H1 (cell line): ENCODE measurements at regions not wholly inside any gene's neighbourhood (a gene's known extent, or its start where the extent isn't known, plus 50 kb on each side); places are given as distances from the start of the nearest gene placed in this dataset.

Experiments
- CTCF ChIA-PET: fragments of 300-600 bp; sonication (Branson Sonifier 250); formaldehyde crosslinking; loops from one replicate; lab custom pipeline; 2021; ENCODE audit not compliant: partially characterized antibody; lab: Charles Lee
- POLR2A ChIA-PET: fragments of 300-600 bp; sonication (Branson Sonifier 250); formaldehyde crosslinking; loops from one replicate; lab custom pipeline; 2021; ENCODE audit warnings: inconsistent platforms; ENCODE audit not compliant: partially characterized antibody; lab: Charles Lee
- DNase-seq, 2 experiments: peaks; one replicate each; pipeline versions ENCODE4 v3.0.0 to v3.0.0-alpha.2; 2010 to 2022; ENCODE audit warnings: low spot score in 2 of 2, low read depth in 1 of 2, mixed read lengths in 1 of 2
- FAIRE-seq: peaks from 2 replicates; lab custom pipeline; 2011; peaks lifted over from hg19 to GRCh38; lab: Jason Lieb, UNC
- H2AFZ ChIP-seq: 2 replicates; pipeline ENCODE4 v1.8.1; 2012; ENCODE audit warnings: low read length, inconsistent platforms
- H2AK5ac ChIP-seq: 2 replicates; pipeline ENCODE4 v1.6.1; 2013; ENCODE audit warnings: low read depth, low read length
- H2BK120ac ChIP-seq: replicated peaks from 2 replicates; pipeline ENCODE3; 2013; ENCODE audit warnings: low read depth, low read length, inconsistent platforms
- H2BK12ac ChIP-seq: 2 replicates; pipeline ENCODE4 v1.6.1; 2013; ENCODE audit warnings: low read depth, low read length
- H2BK15ac ChIP-seq: 2 replicates; pipeline ENCODE4 v1.6.1; 2013; ENCODE audit warnings: low read length
- H2BK20ac ChIP-seq: 2 replicates; pipeline ENCODE4 v1.6.1; 2013; ENCODE audit warnings: low read length
- H2BK5ac ChIP-seq: 2 replicates; pipeline ENCODE4 v1.6.1; 2013; ENCODE audit warnings: low read depth, low read length
- H3K14ac ChIP-seq: 2 replicates; pipeline ENCODE4 v1.6.1; 2013; ENCODE audit warnings: inconsistent platforms; ENCODE audit not compliant: insufficient read length
- H3K18ac ChIP-seq: 2 replicates; pipeline ENCODE4 v1.6.1; 2013; ENCODE audit warnings: low read length; ENCODE audit errors: extremely low read depth
- H3K23ac ChIP-seq: 2 replicates; pipeline ENCODE4 v1.6.1; 2013; ENCODE audit warnings: inconsistent platforms; ENCODE audit not compliant: insufficient read length
- H3K23me2 ChIP-seq: 2 replicates; pipeline ENCODE4 v1.6.1; 2013; ENCODE audit warnings: low read depth, low read length
- H3K27ac ChIP-seq: 2 replicates; pipeline ENCODE4 v1.6.1; 2011; ENCODE audit warnings: low read depth, low read length, inconsistent platforms
- H3K27me3 ChIP-seq, 4 experiments: replicated peaks in 1 of 4; 1 replicate in 1 of 4; 2 replicates in 3 of 4; pipeline versions ENCODE4 v1.6.1 to v1.8.1; 2011 to 2013; ENCODE audit warnings: low read length in 3 of 4, mild to moderate bottlenecking in 3 of 4, inconsistent platforms in 2 of 4, mixed read lengths in 2 of 4, moderate library complexity in 1 of 4; ENCODE audit not compliant: control insufficient read depth in 3 of 4, insufficient read depth in 3 of 4; ENCODE audit errors: extremely low read depth in 1 of 4
- H3K36me3 ChIP-seq, 4 experiments: 2 replicates each; pipeline versions ENCODE4 v1.6.1 to v1.8.1; 2011 to 2013; ENCODE audit warnings: mild to moderate bottlenecking in 4 of 4, low read length in 3 of 4, moderate library complexity in 2 of 4, control low read depth in 1 of 4, inconsistent platforms in 1 of 4; ENCODE audit not compliant: insufficient read depth in 4 of 4, control insufficient read depth in 2 of 4
- H3K4ac ChIP-seq: replicated peaks from 2 replicates; pipeline ENCODE3; 2013; ENCODE audit warnings: low read length, low read depth, mixed read lengths, inconsistent platforms; ENCODE audit not compliant: insufficient read length
- H3K4me1 ChIP-seq, 4 experiments: replicated peaks in 1 of 4; 1 replicate in 1 of 4; 2 replicates in 3 of 4; pipeline versions ENCODE4 v1.6.1 to v1.8.1; 2011 to 2013; ENCODE audit warnings: low read length in 3 of 4, inconsistent platforms in 2 of 4, mixed read lengths in 1 of 4; ENCODE audit not compliant: insufficient read depth in 4 of 4, control insufficient read depth in 3 of 4
- H3K4me2 ChIP-seq, 2 experiments: 2 replicates each; pipeline versions ENCODE4 v1.6.1 to v1.8.1; 2011 to 2013; ENCODE audit warnings: low read depth in 2 of 2, low read length in 2 of 2, control low read depth in 1 of 2, inconsistent platforms in 1 of 2, mild to moderate bottlenecking in 1 of 2; ENCODE audit not compliant: insufficient read depth in 1 of 2
- H3K4me3 ChIP-seq, 4 experiments: fragments of 200-600, 300-600 bp in 1 of 4; sonication (generic), shearing (Covaris generic), sonication (Bioruptor Twin) in 1 of 4; 2 replicates each; pipeline versions ENCODE4 v1.5.1 to v1.8.1; 2011 to 2016; ENCODE audit warnings: low read length in 4 of 4, low read depth in 3 of 4, control low read depth in 2 of 4, inconsistent platforms in 2 of 4, mild to moderate bottlenecking in 2 of 4, mixed read lengths in 1 of 4, moderate library complexity in 1 of 4; ENCODE audit not compliant: insufficient read depth in 2 of 4; ENCODE audit errors: extremely low read depth in 1 of 4
- H3K56ac ChIP-seq: replicated peaks from 2 replicates; pipeline ENCODE3; 2013; ENCODE audit warnings: low read depth, mild to moderate bottlenecking, mixed read lengths, low read length, inconsistent platforms; ENCODE audit not compliant: insufficient read length
- H3K79me1 ChIP-seq: 2 replicates; pipeline ENCODE4 v1.6.1; 2013; ENCODE audit warnings: low read depth, low read length, control low read depth
- H3K79me2 ChIP-seq, 2 experiments: 2 replicates each; pipeline versions ENCODE4 v1.6.1 to v1.8.1; 2012 to 2013; ENCODE audit warnings: low read length in 2 of 2, mild to moderate bottlenecking in 2 of 2, inconsistent platforms in 1 of 2; ENCODE audit not compliant: insufficient read depth in 2 of 2, control insufficient read depth in 1 of 2
- H3K9ac ChIP-seq, 4 experiments: replicated peaks in 1 of 4; 1 replicate in 1 of 4; 2 replicates in 3 of 4; pipeline versions ENCODE4 v1.6.1 to v1.8.1; 2011 to 2013; ENCODE audit warnings: low read depth in 3 of 4, low read length in 3 of 4, control low read depth in 2 of 4, mild to moderate bottlenecking in 2 of 4, moderate library complexity in 2 of 4, inconsistent platforms in 1 of 4; ENCODE audit errors: extremely low read depth in 1 of 4
- H3K9me3 ChIP-seq, 2 experiments: 2 replicates each; pipeline versions ENCODE4 v1.6.1 to v1.8.1; 2012 to 2013; ENCODE audit warnings: mild to moderate bottlenecking in 2 of 2, moderate library complexity in 2 of 2, control low read depth in 1 of 2, inconsistent platforms in 1 of 2, low read depth in 1 of 2, low read length in 1 of 2, mixed read lengths in 1 of 2; ENCODE audit not compliant: insufficient read depth in 2 of 2
- H4K20me1 ChIP-seq, 2 experiments: replicated peaks in 1 of 2; 2 replicates each; pipeline versions ENCODE3 to v1.8.1; 2011 to 2013; ENCODE audit warnings: inconsistent platforms in 2 of 2, low read length in 2 of 2, mild to moderate bottlenecking in 1 of 2; ENCODE audit not compliant: insufficient read depth in 2 of 2, control insufficient read depth in 1 of 2
- H4K5ac ChIP-seq: 2 replicates; pipeline ENCODE4 v1.6.1; 2013; ENCODE audit warnings: low read length, low read depth, mixed read lengths, inconsistent platforms; ENCODE audit not compliant: insufficient read length
- H4K8ac ChIP-seq: 2 replicates; pipeline ENCODE4 v1.8.0; 2013; ENCODE audit warnings: mild to moderate bottlenecking, moderate library complexity, low read length, inconsistent platforms; ENCODE audit not compliant: insufficient read depth; ENCODE audit errors: extremely low read depth
- H4K91ac ChIP-seq: replicated peaks from 2 replicates; pipeline ENCODE3; 2013; ENCODE audit warnings: low read length, mixed read lengths, inconsistent platforms; ENCODE audit not compliant: insufficient read length
- CBX5 ChIP-seq: fragments of 300-800, 300-1000 bp; sonication (generic); IDR thresholded peaks from 2 replicates; pipeline ENCODE4 v1.7.1; 2016; ENCODE audit warnings: antibody characterized with exemption, low read length, low read depth
- CHD1 ChIP-seq: IDR thresholded peaks from 2 replicates; pipeline ENCODE4 v1.6.1; 2012; ENCODE audit warnings: low read depth, low read length, improper control_type of control experiment
- CHD2 ChIP-seq: IDR thresholded peaks from 2 replicates; pipeline ENCODE4 v1.6.1; 2012; ENCODE audit warnings: low read length, improper control_type of control experiment
- E2F6 ChIP-seq: IDR thresholded peaks from 2 replicates; pipeline ENCODE4 v1.6.1; 2012; ENCODE audit warnings: inconsistent platforms
- EZH2 ChIP-seq: fragments of 200-600 bp; sonication (generic); IDR thresholded peaks from 2 replicates; pipeline ENCODE4 v1.7.1; 2012; ENCODE audit warnings: low read depth, mild to moderate bottlenecking, moderate library complexity, low read length, inconsistent platforms; ENCODE audit not compliant: severe bottlenecking
- FOSL1 ChIP-seq: IDR thresholded peaks from 2 replicates; pipeline ENCODE4 v1.6.1; 2011; ENCODE audit warnings: mild to moderate bottlenecking, low read depth, low read length, moderate library complexity; ENCODE audit not compliant: insufficient read depth
- POLR2A ChIP-seq, 2 experiments: IDR thresholded peaks; 1 replicate in 1 of 2; 2 replicates in 1 of 2; pipeline ENCODE4 v1.6.1; 2011; ENCODE audit warnings: low read depth in 2 of 2, low read length in 2 of 2, mild to moderate bottlenecking in 2 of 2; ENCODE audit errors: control extremely low read depth in 1 of 2
- RBBP5 ChIP-seq: IDR thresholded peaks from 2 replicates; pipeline ENCODE4 v1.7.1; 2012; ENCODE audit warnings: low read depth, mild to moderate bottlenecking, inconsistent platforms, low read length, moderate library complexity, borderline replicate concordance
- WGBS, 2 experiments: shearing (Covaris generic) in 1 of 2; methylation state at CpG; one replicate each; pipeline versions ENCODE4 v1.1.6 to v1.1.7; 2013 to 2015; ENCODE audit warnings: low lambda C conversion rate in 2 of 2, mixed read lengths in 2 of 2, inconsistent platforms in 1 of 2, low coverage in 1 of 2, missing lambda C conversion rate in 1 of 2; ENCODE audit not compliant: insufficient replicate concordance in 2 of 2, insufficient coverage in 1 of 2, insufficient read length in 1 of 2; ENCODE audit errors: extremely low coverage in 1 of 2, missing lambda C conversion rate in 1 of 2; 5-methylcytosine and 5-hydroxymethylcytosine counted together

GRCh38 chr2:139992711-139993345 is 1212.6 kb upstream of the NXPH2 start:
- 90% methylated on average over 6 of the region's 6 CpGs; no CpG with 5 or more reads in 1 of the 2 experiments for WGBS, 2 experiments
- TF ChIP-seq EZH2 (no peak), RBBP5 (no peak), CBX5 (no peak), FOSL1 (no peak), E2F6 (no peak), POLR2A (IDR thresholded peaks at IDR 0.05; ENCODE audit: control extremely low read depth in 1 of 2, low read depth in 2 of 2, low read length in 2 of 2) (no peak), CHD1 (no peak), CHD2 (no peak)
- POLR2A ChIA-PET: no interaction called here

More at GRCh38 chr2:139992711-139993345, 1212.6 kb upstream of the NXPH2 start:
- H3K4me1 ChIP-seq: no peaks in the 10 kb centered on the region
- H2BK120ac ChIP-seq: no peak overlapping the region
- no peaks in the 10 kb centered on the region for H3K23me2 ChIP-seq
- H2BK15ac ChIP-seq: no peak overlapping the region
- no peak overlapping the region for H4K5ac ChIP-seq
- H3K9me3 ChIP-seq: peaks cover 0 to 4% of the 10 kb centered on the region in 2 experiments; a peak in 1 of 4 replicates
- H2BK20ac ChIP-seq: no peak overlapping the region
- H3K4me3 ChIP-seq: no peak overlapping the region
- no peak overlapping the region for H3K27ac ChIP-seq
- no peak overlapping the region for H2BK5ac ChIP-seq
- H3K23ac ChIP-seq: no peak overlapping the region
- CTCF ChIA-PET: interaction anchor here (0.6 to 2.6 kb wide), 14 partner anchors 10 to 219 kb away, joined by 3 to 10 read pairs (median 3); no protein-coding TSS in a partner anchor
- no peak overlapping the region for H3K9ac ChIP-seq
- no peak overlapping the region for H3K18ac ChIP-seq
- no peak overlapping the region for H4K91ac ChIP-seq
- H4K20me1 ChIP-seq: no peaks in the 10 kb centered on the region
- no peak overlapping the region for H2BK12ac ChIP-seq
- H3K36me3 ChIP-seq: no peaks in the 10 kb centered on the region
- H3K79me1 ChIP-seq: no peaks in the 10 kb centered on the region
- no peak overlapping the region for H3K4me2 ChIP-seq
- H2AFZ ChIP-seq: no peak overlapping the region
- no peaks in the 10 kb centered on the region for H3K27me3 ChIP-seq
- no peak overlapping the region for H3K56ac ChIP-seq
- H2AK5ac ChIP-seq: no peak overlapping the region
- no peak overlapping the region for H3K4ac ChIP-seq
- FAIRE-seq (no peak), DNase-seq (no peak)
- H3K14ac ChIP-seq: no peak overlapping the region
- H3K79me2 ChIP-seq: no peaks in the 10 kb centered on the region
- H4K8ac ChIP-seq: no peak overlapping the region
